ENCODE measurements at regions not wholly inside any gene's neighbourhood (a gene's known extent, or its start where the extent isn't known, plus 50 kb on each side); places are given as distances from the start of the nearest gene placed in this dataset.

- no peak for DNase-seq (ENCODE audit: low spot score)
Measured at GRCh38 chr13:63979951-63980350, 2564.3 kb upstream of the PCDH20 start.

GRCh38 chr13:63972328-63972727, 2556.7 kb upstream of the PCDH20 start:
- DNase-seq (ENCODE audit: low spot score): no peak

DNA sequence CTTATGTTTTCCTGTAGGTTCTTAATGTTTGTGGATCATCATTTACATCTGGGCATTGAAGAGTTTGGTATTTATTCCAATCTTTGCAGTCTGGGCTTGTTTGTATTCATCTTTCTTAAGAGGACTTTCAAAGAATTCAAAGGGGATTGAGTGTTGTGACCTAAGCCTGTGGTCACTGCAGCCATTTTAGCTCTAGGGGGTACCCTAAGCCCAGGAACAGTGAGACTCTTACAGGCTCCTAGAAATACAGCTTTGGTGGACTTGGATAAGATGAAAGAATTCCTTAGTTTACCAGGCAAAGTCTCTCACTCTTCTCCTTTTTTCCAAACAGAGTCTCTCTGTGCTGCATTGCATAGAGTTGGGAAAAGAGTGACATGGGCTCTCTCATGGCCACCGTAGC, 2539.0 kb upstream of the PCDH20 start:
- DNase-seq (ENCODE audit: low spot score): no peak

GRCh38 chr13:63948045-63948444, 2532.4 kb upstream of the PCDH20 start:
- no peak for DNase-seq (ENCODE audit: low spot score)

GRCh38 chr13:63944911-63945310, 2529.3 kb upstream of the PCDH20 start:
- DNase-seq (ENCODE audit: low spot score): no peak

DNA sequence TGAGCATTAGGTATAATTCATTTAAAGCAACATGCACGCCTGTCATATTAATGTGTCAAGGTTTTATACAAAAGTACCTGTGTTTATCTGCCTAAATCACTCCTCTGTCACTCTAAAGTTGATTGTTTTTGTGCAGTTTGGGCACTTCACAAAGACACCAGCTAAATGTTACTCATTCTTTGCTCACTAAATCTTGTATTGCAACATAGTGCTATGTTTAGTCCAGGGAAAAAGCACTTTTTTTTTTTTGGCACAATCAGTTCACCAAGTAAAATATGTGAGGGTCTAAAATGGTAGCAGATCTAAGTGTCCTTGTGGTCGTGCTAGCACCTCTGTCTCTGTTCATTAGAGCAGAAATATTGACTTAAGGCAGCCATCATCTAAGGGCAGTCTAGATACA, 2526.7 kb upstream of the PCDH20 start:
- DNase-seq (ENCODE audit: low spot score): no peak

GRCh38 chr13:63938851-63939250, 2523.2 kb upstream of the PCDH20 start:
- no peak for DNase-seq (ENCODE audit: low spot score)

DNA sequence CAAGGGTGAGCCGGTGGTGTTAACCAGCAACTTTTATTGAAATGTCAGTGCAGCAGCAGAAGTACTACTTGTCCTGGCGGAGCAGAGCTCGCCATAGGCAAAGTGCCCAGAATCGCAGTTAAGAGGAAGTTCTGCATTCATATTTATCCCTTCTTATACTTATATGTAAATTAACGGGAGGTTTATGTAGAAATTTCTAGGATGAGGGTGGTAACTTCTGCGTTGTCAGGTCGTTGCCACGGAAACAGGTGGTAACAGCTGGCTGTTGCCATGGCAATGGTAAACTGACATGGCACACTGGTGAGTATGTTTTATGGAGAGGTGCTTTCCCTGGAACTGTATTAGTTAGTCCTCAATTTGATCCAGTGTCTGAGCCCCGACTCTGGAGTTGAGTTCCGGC, 2494.9 kb upstream of the PCDH20 start:
- no peak for DNase-seq (ENCODE audit: low spot score)

GRCh38 chr13:63909726-63910375, 2494.2 kb upstream of the PCDH20 start:
- DNase-seq (ENCODE audit: low spot score): no peak

DNA sequence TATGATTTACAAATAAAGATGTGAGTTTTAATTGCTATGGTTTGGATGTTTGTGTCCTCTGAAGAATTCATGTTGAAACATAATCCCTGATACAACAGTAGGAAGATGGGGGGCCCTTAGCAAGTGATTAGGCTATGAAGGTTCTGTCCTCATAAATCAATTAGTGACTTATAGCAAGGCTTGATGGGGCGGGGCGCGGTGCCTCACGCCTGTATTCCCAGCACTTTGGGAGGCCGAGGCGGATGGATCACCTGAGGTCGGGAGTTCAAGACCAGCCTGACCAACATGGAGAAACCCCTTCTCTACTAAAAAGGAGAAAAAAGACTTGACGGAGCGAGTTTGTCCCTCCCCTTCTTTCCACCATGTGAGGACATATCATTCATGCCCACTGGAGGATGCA, 2486.5 kb upstream of the PCDH20 start:
- DNase-seq (ENCODE audit: low spot score): no peak

DNA sequence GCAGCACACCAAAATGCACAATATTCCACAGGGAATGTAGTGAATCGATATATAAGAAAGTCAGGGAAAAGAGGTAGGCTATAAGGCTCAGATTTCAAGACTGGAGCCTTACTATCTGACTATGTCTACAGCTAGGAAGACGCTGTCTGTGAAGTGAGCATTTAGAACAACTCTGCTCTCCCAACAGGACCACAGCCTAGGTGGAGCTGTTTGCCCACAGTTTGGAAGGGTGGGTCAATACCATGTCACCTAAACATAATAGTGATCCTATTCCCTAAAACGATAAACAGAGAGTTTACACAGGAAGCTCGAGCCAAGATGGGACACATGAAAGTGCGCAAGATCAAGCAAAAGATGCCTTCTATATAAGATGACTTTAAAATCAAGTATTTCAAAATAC, 2486.0 kb upstream of the PCDH20 start:
- DNase-seq (ENCODE audit: low spot score): no peak

GRCh38 chr13:63900406-63900805, 2484.8 kb upstream of the PCDH20 start:
- DNase-seq (ENCODE audit: low spot score): no peak

DNA sequence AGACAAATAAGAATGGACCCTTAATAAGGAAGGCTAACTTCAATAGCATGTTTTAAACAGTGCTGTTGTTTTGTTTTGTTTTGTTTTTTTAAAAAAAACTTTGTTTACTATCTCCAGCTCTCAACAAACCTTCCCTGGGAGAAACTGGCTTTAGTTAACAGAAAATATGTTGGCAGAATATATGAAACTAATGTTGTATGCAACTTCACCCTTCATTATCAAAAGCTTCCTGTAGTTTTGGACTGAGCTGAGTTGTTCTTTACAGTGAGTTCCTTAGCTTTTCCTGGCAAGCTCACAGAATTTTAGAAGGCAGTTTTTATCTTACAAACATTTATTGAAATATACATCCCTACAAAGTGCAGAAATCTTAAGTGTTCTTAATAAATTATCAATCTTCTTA, 2480.7 kb upstream of the PCDH20 start:
- DNase-seq (ENCODE audit: low spot score): no peak

- DNase-seq (ENCODE audit: low spot score): no peak
Measured at GRCh38 chr13:63882052-63882451, 2466.4 kb upstream of the PCDH20 start.

GRCh38 chr13:63880705-63881104, 2465.1 kb upstream of the PCDH20 start:
- no peak for DNase-seq (ENCODE audit: low spot score)

DNA sequence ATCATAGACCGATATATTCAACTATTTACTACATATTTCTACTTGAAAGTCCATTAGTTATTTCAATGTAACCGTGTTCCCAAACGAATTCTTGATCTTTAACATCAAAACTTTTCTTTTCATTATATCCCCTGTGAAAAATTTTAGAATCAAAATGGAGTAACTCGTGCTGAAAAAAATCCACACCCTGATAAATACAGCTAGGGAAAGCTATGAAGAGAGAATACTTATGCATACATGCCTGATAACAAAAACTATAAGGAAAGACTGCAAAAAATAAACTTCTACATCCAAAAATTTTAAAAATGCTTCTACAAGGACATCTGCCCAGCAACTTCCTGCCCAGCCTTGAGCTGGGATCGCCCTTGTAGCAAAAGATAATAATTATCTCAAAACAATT, 2458.3 kb upstream of the PCDH20 start:
- no peak for DNase-seq (ENCODE audit: low spot score)

GRCh38 chr13:63864171-63864902, 2448.7 kb upstream of the PCDH20 start:
- no peak for DNase-seq (ENCODE audit: low spot score)

GRCh38 chr13:63855457-63856118, 2439.9 kb upstream of the PCDH20 start:
- DNase-seq (ENCODE audit: low spot score): no peak

DNA sequence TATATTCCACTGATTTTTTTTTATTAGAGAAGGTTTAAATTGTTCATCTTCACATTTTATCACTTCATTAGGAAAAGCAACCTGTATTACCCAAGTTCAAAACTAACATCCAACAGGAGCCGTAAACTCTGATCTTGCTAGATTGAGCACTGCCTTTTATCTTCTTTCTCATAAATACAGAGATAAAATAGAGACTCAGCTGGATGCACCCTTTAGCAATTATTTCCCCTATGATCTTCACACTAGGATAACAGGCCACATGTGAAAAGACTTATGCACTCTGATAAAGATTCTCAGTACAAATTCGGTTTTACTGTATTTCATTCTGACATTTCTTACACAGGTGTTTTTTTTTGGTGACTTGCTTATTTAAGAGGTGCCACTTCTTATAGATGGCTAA, 2438.2 kb upstream of the PCDH20 start:
- no peak for DNase-seq (ENCODE audit: low spot score)

DNA sequence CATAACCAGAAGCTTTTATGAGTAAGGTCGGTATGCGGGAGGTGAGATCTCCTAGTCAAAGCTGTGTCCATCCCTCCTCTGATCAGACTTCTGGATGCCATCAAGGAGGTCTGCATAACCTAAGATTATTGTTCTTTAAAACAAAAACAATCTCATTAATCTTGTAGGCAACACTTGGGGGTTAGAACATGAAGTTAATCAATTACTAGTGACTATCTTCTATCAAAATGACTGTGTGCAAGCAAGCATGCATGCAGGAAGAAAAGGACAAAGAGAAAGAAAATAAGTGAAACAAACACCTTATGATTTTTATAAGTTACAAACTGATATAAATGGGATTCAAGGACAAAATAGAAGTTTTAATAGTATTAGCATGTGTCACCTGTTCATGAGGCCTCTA, 2435.9 kb upstream of the PCDH20 start:
- DNase-seq (ENCODE audit: low spot score): no peak

DNA sequence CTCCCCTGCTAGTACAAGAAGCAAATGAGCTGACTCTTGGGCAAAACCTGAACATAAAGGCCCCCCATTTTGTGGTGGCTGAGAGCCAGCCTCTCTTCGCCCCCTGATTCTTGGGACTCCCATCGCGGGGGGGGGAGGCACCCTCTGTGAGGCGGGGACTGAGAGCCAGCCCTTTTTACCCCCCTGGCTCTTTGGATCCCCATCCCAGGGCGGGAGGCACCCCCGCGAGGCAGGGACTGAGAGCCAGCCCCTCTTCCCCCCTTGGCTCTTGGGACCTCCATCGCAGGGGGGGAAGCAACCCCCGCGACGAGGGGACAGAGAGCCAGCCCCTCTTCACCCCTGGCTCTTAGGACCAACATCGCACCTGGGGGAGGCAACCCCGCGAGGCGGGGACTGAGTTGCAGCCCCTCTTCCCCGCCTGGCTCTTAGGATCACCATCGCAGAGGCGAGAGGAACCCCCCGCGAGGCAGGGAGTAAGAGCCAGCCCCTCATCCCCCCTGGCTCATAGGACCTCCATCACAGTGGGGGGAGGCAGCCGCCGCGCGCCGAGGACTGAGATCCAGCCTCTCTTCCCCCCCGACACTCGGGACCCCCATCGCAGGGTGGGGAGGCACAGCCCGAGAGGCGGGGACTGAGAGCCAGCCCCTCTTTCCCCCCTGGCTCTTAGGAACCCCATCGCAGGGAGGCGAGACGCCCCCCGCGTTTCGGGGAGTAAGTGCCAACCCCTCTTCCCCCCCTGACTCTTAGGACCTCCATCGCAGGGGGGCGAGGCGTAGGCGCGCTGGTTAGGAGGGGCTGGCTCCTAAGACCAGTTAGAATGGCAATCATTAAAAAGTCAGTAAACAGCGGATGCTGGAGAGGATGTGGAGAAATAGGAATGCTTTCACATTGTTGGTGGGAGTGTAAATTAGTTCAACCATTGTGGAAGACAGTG, 2428.4 kb upstream of the PCDH20 start:
- no peak for DNase-seq (ENCODE audit: low spot score)

- no peak for DNase-seq (ENCODE audit: low spot score)
Measured at GRCh38 chr13:63842102-63842501, 2426.5 kb upstream of the PCDH20 start.

Data from AG08395 (cell line).